CD4-positive, alpha-beta T cell (primary cell): ENCODE measurements at regions not wholly inside any gene's neighbourhood (a gene's known extent, or its start where the extent isn't known, plus 50 kb on each side); places are given as distances from the start of the nearest gene placed in this dataset.

Source experiments
- ATAC-seq: fragments of 200-7000 bp; cut with Tn5 transposase; one replicate; pipeline ENCODE4 v1.10.0; 2022; ENCODE audit warnings: mild to moderate bottlenecking; ENCODE audit not compliant: poor library complexity
- CTCF ChIA-PET: fragments of 350-600 bp; sonication (Branson Sonifier 250); formaldehyde crosslinking; loops from one replicate; lab custom pipeline; 2021; ENCODE audit warnings: antibody characterized with exemption, inconsistent platforms; lab: Charles Lee
- POLR2A ChIA-PET: fragments of 350-600 bp; sonication (Branson Sonifier 250); formaldehyde crosslinking; loops from one replicate; lab custom pipeline; 2021; ENCODE audit warnings: antibody characterized with exemption, inconsistent platforms; lab: Charles Lee
- DNase-seq, 14 experiments: peaks; one replicate each; pipeline ENCODE4 v3.0.0-alpha.2; 2013 to 2020; ENCODE audit warnings: mixed read lengths in 2 of 14
- H3K27ac ChIP-seq, 2 donors: one replicate each; pipeline versions ENCODE4 v1.5.1 to v1.7.0; 2013; ENCODE audit warnings: low read length in 2 of 2, low read depth in 1 of 2, mild to moderate bottlenecking in 1 of 2
- H3K27me3 ChIP-seq, 2 experiments: 1 replicate in 1 of 2; 2 replicates in 1 of 2; pipeline versions ENCODE4 v1.6.1 to v1.7.0; 2013; ENCODE audit warnings: low read length in 2 of 2, control low read depth in 1 of 2, mild to moderate bottlenecking in 1 of 2, moderate library complexity in 1 of 2; ENCODE audit not compliant: insufficient read depth in 2 of 2, control insufficient read depth in 1 of 2
- H3K36me3 ChIP-seq: one replicate; pipeline ENCODE4 v1.6.1; 2013; ENCODE audit warnings: low read length, control low read depth; ENCODE audit not compliant: insufficient read depth
- H3K4me1 ChIP-seq: one replicate; pipeline ENCODE4 v1.6.1; 2013; ENCODE audit warnings: low read length, control low read depth; ENCODE audit not compliant: insufficient read depth
- H3K4me3 ChIP-seq: one replicate; pipeline ENCODE4 v1.5.1; 2013; ENCODE audit warnings: mild to moderate bottlenecking, low read length, moderate library complexity
- H3K9me3 ChIP-seq, 2 experiments: 1 replicate in 1 of 2; 2 replicates in 1 of 2; pipeline versions ENCODE4 v1.6.1 to v1.7.0; 2013; ENCODE audit warnings: low read length in 2 of 2, mild to moderate bottlenecking in 2 of 2, control low read depth in 1 of 2, moderate library complexity in 1 of 2; ENCODE audit not compliant: control insufficient read depth in 1 of 2, insufficient read depth in 1 of 2
- H3K27ac Mint-ChIP-seq: one replicate; pipeline ENCODE4 v1.8.0; 2020; ENCODE audit warnings: mixed read lengths
- H3K27me3 Mint-ChIP-seq: one replicate; pipeline ENCODE4 v1.8.0; 2021; ENCODE audit warnings: mixed read lengths
- H3K36me3 Mint-ChIP-seq: one replicate; pipeline ENCODE4 v1.8.0; 2021; ENCODE audit warnings: low read depth, mixed read lengths
- H3K4me1 Mint-ChIP-seq: one replicate; pipeline ENCODE4 v1.8.0; 2021; ENCODE audit warnings: low read depth, mixed read lengths
- H3K4me3 Mint-ChIP-seq: one replicate; pipeline ENCODE4 v1.8.0; 2020; ENCODE audit warnings: mild to moderate bottlenecking, mixed read lengths
- H3K9me3 Mint-ChIP-seq: one replicate; pipeline ENCODE4 v1.8.0; 2020; ENCODE audit warnings: mixed read lengths
- CTCF ChIP-seq: fragments of 200-600 bp; IDR thresholded peaks from one replicate; pipeline ENCODE4 v1.8.0; 2022; ENCODE audit warnings: antibody characterized with exemption, mild to moderate bottlenecking
- intact Hi-C, 2 experiments: fragments of 100-400 bp; cut with DNase I in 1 of 2; cut with micrococcal nuclease in 1 of 2; formaldehyde crosslinking; loops; one replicate each; pipeline versions ENCODE4 v1.15.1 to v1.9.0; 2023 to 2025; cut with DNase I, micrococcal nuclease

DNA sequence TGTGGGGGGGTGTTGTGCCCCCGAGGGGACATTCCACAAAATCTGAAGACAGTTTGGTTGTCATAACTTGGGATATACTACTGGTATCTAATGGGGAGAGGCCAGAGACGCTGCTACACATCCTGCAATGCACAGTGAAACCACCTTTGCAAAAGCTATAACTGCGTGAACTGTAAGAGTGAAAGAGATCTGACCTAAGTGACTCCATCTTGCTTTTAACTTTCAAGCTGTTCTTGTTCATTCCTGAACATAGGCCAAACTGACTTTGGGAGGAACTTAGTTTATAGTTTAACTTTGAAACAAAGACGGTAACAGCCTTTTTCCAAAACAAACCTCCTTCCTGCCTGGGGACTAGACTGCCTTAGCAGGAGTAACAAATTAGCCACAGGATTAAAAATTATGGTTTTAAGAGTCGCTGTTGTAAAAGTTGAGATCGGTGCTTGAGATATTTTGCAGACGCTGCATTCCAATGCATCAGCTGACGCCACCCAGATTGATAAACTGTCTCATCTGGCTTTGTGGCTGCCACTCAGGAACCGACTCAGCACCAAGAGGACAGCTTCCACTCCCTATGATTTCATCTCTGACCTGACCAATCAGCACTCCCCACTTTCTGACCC, 70.9 kb downstream of the ATXN3L start:
- intact Hi-C loops, result no loop called here
- Mint-ChIP-seq H3K36me3 (no peaks in the 10 kb centered on the region), H3K27me3 (no peaks in the 10 kb centered on the region), H3K4me1 (peaks cover 8% of the 10 kb centered on the region), H3K4me3 (no peak overlapping the region), H3K27ac (no peak overlapping the region), H3K9me3 (no peaks in the 10 kb centered on the region)
- DNase-seq, result no peak
- Histone ChIP-seq H3K36me3 (no peaks in the 10 kb centered on the region), H3K4me1 (no peaks in the 10 kb centered on the region), H3K4me3 (no peak overlapping the region), H3K9me3 (no peaks in the 10 kb centered on the region), H3K27ac (no peak overlapping the region), H3K27me3 (no peaks in the 10 kb centered on the region)
- no peak for TF ChIP-seq CTCF
- POLR2A ChIA-PET, result no interaction called here
- no peak for ATAC-seq
- CTCF ChIA-PET, result no interaction called here

DNA sequence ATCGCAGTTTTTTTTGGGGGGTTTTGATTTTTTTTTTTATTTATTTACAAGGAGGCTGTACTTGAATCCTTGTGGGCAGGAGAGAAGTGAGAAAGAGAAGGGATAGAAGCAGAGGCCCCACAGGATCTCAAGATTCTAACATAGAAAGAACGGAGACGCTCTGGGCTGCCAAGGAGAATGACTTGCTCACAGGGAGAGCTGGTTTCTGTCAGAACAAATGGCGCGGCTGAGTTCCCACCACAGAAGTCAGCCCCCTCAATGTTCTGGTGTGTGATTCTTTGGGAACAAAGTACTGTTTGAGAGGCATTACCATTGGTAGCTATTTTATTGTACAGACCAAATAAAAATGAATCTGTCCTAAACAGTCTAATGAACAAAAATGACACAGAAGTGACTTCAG, 80.6 kb downstream of the ATXN3L start:
- Histone ChIP-seq H3K27ac (no peak overlapping the region), H3K4me3 (no peak overlapping the region), H3K36me3 (no peaks in the 10 kb centered on the region), H3K27me3 (peaks cover 0 to 3% of the 10 kb centered on the region in 2 experiments), H3K4me1 (no peaks in the 10 kb centered on the region), H3K9me3 (no peaks in the 10 kb centered on the region)
- no peaks in the 10 kb centered on the region for H3K36me3 Mint-ChIP-seq
- DNase-seq (no peak), ATAC-seq (no peak)
- POLR2A ChIA-PET, result no interaction called here
- no peak overlapping the region for H3K4me3 Mint-ChIP-seq
- H3K27ac Mint-ChIP-seq, result no peak overlapping the region
- H3K4me1 Mint-ChIP-seq, result no peaks in the 10 kb centered on the region
- no peaks in the 10 kb centered on the region for H3K9me3 Mint-ChIP-seq
- CTCF ChIA-PET, result no interaction called here
- H3K27me3 Mint-ChIP-seq, result no peaks in the 10 kb centered on the region
- intact Hi-C loops, result no loop called here
- no peak for TF ChIP-seq CTCF

- Mint-ChIP-seq H3K27ac (no peak overlapping the region), H3K9me3 (no peaks in the 10 kb centered on the region), H3K4me1 (no peaks in the 10 kb centered on the region), H3K4me3 (no peak overlapping the region), H3K36me3 (no peaks in the 10 kb centered on the region), H3K27me3 (no peaks in the 10 kb centered on the region)
- H3K27ac ChIP-seq, result no peak overlapping the region
- H3K9me3 ChIP-seq, result no peaks in the 10 kb centered on the region
- no peaks in the 10 kb centered on the region for H3K4me1 ChIP-seq
- no peak for DNase-seq
- no peak for ATAC-seq
- intact Hi-C loops, result no loop called here
- no peak overlapping the region for H3K4me3 ChIP-seq
- TF ChIP-seq CTCF, result no peak
- no peaks in the 10 kb centered on the region for H3K36me3 ChIP-seq
- ChIA-PET POLR2A (no interaction called here), CTCF (no interaction called here)
- H3K27me3 ChIP-seq, result peaks cover 0 to 3% of the 10 kb centered on the region in 2 experiments
Measured at GRCh38 chrX:13235930-13236329, 83.9 kb downstream of the ATXN3L start.
